GM19023 (cell line): ENCODE measurements at regions not wholly inside any gene's neighbourhood (a gene's known extent, or its start where the extent isn't known, plus 50 kb on each side); places are given as distances from the start of the nearest gene placed in this dataset.

Experiments used
- ATAC-seq: cut with Tn5 transposase; IDR thresholded peaks from one replicate; pipeline ENCODE4 v1.9.1; 2021; ENCODE audit warnings: mild to moderate bottlenecking, moderate library complexity; ENCODE audit not compliant: unreplicated experiment

- ATAC-seq: no peak
These were observed 178.5 kb upstream of the FMN2 start for GRCh38 chr1:239913141-239913585.

GRCh38 chr1:239914751-239915231, 176.9 kb upstream of the FMN2 start:
- ATAC-seq: no peak

DNA sequence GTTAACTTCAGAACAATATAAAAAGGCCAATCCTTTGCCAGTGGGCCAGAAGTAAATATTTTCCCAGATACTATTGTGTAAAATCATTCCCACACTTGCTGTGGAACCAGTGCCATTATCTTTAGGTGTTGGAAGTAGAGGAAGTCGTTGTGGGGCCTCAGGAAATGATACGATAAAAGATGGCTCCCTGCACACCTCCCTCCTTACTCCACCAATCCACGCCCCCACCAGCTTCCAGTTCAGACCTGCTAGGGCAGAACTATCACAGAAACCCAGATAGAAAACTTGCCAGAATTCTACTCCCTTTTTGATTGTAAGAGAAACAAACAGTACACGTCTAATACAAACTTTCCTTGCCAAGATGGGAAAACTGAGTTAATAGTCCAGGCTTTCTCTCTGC, 173.0 kb upstream of the FMN2 start:
- ATAC-seq: no peak

GRCh38 chr1:239920214-239920613, 171.5 kb upstream of the FMN2 start:
- no peak for ATAC-seq

GRCh38 chr1:239922778-239923522, 168.7 kb upstream of the FMN2 start:
- no peak for ATAC-seq

DNA sequence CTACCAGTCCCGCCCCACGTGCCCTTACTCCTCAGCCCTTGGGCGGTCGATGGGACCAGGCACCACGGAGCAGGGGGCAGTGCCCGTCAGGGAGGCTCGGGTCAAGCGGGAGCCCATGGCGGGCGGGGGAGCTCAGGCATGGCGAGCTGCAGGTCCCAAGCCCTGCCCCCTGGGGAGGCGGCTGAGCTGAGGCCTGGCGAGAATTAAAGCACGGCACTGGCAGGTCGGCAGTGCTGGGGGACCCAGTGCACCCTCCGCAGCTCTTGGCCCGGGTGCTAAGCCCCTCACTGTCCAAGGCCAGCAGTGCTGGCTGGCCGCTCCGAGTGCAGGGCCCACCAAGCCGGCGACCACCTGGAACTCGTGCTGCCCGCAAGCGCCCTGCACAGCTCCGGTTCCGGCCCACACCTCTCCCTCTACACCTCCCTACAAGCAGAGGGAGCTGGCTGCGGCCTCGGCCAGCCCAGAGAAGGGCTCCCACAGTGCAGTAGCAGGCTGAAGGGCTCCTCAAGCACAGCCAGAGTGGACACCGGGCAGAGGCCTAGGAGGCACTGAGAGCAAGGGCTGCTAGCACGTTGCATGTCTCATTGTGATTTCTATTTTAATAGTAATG, 166.8 kb upstream of the FMN2 start:
- no peak for ATAC-seq

- ATAC-seq: no peak
These were observed 165.5 kb upstream of the FMN2 start for GRCh38 chr1:239926184-239926583.

DNA sequence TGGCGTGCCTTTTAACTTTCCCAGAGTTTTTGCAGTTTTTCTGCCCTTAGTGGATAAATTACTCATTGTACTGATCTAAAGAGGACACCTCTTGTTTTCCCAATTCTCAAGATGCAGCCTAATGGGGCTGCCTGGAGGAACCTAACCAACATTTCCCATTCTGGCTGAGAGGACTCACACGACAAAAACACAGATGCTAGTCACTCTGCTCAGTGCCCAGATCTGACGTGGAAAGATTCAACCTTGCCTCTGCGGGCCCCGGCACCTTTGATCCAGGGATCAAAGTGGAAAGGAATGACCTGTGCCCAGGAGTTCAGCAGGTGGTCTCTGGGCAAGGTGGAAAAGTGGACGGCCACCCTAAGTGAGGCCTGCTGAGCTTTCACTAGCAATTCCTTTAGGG, 162.4 kb upstream of the FMN2 start:
- no peak for ATAC-seq

DNA sequence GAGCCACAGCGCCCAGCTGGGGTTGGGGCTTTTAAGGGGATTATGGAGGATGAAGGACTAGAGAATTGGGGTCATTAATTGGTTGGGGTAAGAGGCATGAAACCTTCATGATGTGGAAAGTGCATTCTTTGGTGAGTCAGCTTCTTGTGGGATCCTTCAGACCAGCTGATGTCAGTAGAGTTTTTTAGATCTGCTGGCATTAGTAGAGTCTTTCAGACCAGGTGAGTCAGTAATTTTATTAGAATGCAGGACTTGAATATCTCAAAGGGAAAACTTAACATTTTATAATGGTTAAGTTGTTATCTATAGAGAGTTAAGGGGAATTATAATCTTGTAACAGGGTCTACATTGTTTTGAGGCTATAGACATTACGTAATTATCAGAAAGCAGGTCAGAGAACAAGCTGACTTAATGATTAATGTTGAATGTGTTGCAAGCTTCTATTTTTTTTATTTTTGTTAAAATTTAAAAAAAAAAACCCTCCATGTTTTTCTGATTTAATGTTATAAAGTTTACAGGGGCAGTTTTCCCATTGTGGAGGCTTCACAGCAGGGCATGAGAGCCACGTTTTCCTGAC, 160.9 kb upstream of the FMN2 start:
- no peak for ATAC-seq

GRCh38 chr1:239931341-239931740, 160.3 kb upstream of the FMN2 start:
- ATAC-seq: no peak

GRCh38 chr1:239939602-239940001, 152.1 kb upstream of the FMN2 start:
- ATAC-seq: no peak

DNA sequence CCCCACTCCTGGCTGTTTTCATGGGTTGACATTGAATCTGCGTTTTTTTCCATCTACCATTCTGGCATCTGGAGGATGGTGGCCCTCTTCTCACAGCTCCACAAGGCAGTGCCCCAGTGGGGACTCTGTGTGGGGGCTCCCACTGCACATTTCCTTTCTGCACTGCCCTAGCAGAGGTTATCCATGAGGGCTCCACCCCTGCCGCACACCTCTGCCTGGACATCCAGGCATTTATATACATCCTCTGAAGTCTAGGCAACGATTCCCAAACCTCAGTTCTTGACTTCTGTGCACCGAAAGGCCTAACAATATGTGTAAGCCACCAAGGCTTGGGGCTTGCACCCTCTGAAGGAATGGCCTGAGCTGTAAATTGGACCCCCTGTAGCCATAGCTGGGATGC, 147.9 kb upstream of the FMN2 start:
- no peak for ATAC-seq

DNA sequence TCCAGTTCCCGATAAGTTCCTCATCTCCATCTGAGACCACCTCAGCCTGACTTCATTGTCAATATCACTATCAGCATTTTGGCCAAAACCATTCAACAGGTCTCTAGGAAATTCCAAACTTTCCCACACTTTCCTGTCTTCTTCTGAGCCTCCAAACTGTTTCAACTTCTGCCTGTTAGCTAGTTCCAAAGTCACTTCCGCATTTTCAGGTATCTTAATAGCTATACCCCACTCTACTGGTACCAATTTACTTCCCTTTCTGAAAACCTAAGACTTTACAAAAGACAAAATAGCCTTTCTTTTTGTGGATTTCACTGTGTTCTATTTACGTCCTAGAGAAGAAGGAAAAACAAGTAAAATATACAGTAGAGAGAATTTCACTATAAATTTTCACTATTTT, 147.0 kb upstream of the FMN2 start:
- no peak for ATAC-seq

GRCh38 chr1:239947801-239948200, 143.9 kb upstream of the FMN2 start:
- no peak for ATAC-seq

DNA sequence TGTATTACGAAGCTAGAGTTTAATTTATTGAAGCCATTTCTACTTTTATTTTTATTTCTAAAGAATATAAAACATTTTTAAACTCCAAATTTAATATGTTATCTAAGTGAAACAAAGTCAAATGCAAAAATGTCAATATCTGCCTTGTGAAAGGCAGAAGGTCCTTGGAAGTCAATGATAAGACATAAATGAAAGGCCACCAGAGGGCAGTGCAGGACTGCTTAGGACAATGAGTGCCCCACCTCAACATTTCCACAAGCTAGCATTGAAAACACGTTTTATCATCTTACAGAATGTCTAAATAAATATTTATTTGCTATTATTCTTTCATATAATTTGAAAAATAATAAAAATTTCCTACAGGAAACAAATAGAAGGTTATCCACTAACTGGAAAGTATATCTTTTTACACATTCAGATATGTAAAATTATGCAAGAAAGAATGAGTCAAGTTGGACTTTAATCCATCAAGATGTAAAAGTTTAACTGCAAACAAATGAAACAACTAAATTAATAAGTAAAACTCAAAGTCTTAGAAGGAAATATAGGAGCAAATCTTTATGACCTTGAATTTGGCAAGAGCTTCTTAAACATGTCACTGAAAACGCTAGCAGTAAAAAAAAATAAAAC, 140.1 kb upstream of the FMN2 start:
- ATAC-seq: peak; percentile 49

GRCh38 chr1:239952348-239953308, 139.1 kb upstream of the FMN2 start:
- ATAC-seq: no peak

GRCh38 chr1:239954836-239955235, 136.8 kb upstream of the FMN2 start:
- ATAC-seq: no peak

DNA sequence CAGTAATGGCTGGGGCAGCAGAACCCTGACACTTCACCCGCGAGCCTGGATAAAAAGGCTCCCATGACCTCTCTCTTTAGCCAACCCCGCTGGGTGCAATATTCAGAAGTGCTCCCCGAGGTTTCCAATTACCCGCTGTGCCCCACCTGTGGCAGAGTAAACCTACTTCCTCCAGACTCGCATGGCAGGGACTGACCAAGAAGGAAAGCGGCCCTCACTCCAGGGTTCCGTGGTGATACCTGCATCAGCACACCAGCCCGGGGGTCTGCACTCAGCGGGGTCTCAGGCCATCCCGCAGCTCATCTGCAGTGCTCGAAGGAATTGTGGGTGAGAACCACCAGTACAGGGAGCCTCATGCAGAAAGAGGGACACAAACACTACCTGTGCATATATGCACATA, 136.3 kb upstream of the FMN2 start:
- ATAC-seq: no peak

GRCh38 chr1:239956263-239956662, 135.4 kb upstream of the FMN2 start:
- ATAC-seq: no peak

GRCh38 chr1:239958063-239958462, 133.6 kb upstream of the FMN2 start:
- no peak for ATAC-seq

GRCh38 chr1:239960366-239960765, 131.3 kb upstream of the FMN2 start:
- ATAC-seq: no peak
